Loucy (cell line): ENCODE measurements at regions not wholly inside any gene's neighbourhood (a gene's known extent, or its start where the extent isn't known, plus 50 kb on each side); places are given as distances from the start of the nearest gene placed in this dataset.

ENCODE experiments used
- H2AFZ ChIP-seq: fragments of 200-600 bp; sonication (generic); 2 replicates; pipeline ENCODE4 v1.6.0; 2016; ENCODE audit warnings: antibody characterized with exemption, mild to moderate bottlenecking, low read length, moderate library complexity
- H3F3A ChIP-seq: fragments of 200-600 bp; 2 replicates; pipeline ENCODE4 v1.6.0; 2016; ENCODE audit warnings: antibody characterized with exemption, low read depth, mild to moderate bottlenecking
- H3K27me3 ChIP-seq: fragments of 200-600 bp; sonication (generic); 2 replicates; pipeline ENCODE4 v1.6.1; 2014; ENCODE audit warnings: low read length, mild to moderate bottlenecking; ENCODE audit not compliant: insufficient read depth, poor library complexity, severe bottlenecking
- H3K36me3 ChIP-seq: fragments of 200-600 bp; sonication (generic); 2 replicates; pipeline ENCODE4 v1.6.1; 2016; ENCODE audit warnings: low read length; ENCODE audit not compliant: insufficient read depth
- H3K4me1 ChIP-seq: fragments of 200-600 bp; sonication (generic); 2 replicates; pipeline ENCODE4 v1.5.1; 2014; ENCODE audit warnings: low read length, mild to moderate bottlenecking; ENCODE audit not compliant: insufficient read depth, poor library complexity, severe bottlenecking
- H3K4me2 ChIP-seq: fragments of 200-600 bp; sonication (generic); 2 replicates; pipeline ENCODE4 v1.6.0; 2014; ENCODE audit warnings: antibody characterized with exemption, low read length, low read depth, mild to moderate bottlenecking; ENCODE audit not compliant: poor library complexity, severe bottlenecking
- H3K4me3 ChIP-seq: fragments of 200-600 bp; sonication (generic); 2 replicates; pipeline ENCODE4 v1.5.1; 2014; ENCODE audit warnings: low read length, mild to moderate bottlenecking, mixed read lengths; ENCODE audit not compliant: poor library complexity, severe bottlenecking
- H3K79me2 ChIP-seq: fragments of 200-600 bp; sonication (generic); 2 replicates; pipeline ENCODE4 v1.6.1; 2014; ENCODE audit warnings: low read length; ENCODE audit not compliant: insufficient read depth
- H3K9ac ChIP-seq: fragments of 200-600 bp; sonication (generic); 2 replicates; pipeline ENCODE4 v1.6.0; 2014; ENCODE audit warnings: mild to moderate bottlenecking, low read depth, low read length, moderate library complexity; ENCODE audit not compliant: poor library complexity, severe bottlenecking
- H3K9me2 ChIP-seq: fragments of 200-600 bp; sonication (generic); replicated peaks from 2 replicates; pipeline ENCODE4 v1.6.1; 2016; ENCODE audit warnings: low read depth, low read length, mixed read lengths
- H3K9me3 ChIP-seq: fragments of 200-600 bp; sonication (generic); 2 replicates; pipeline ENCODE4 v1.6.1; 2014; ENCODE audit warnings: mild to moderate bottlenecking, antibody characterized with exemption, low read length, low read depth; ENCODE audit not compliant: insufficient read depth
- H4K20me1 ChIP-seq: fragments of 200-600 bp; sonication (generic); 2 replicates; pipeline ENCODE4 v1.6.0; 2014; ENCODE audit warnings: antibody characterized with exemption, low read length, mild to moderate bottlenecking; ENCODE audit not compliant: insufficient read depth, poor library complexity, severe bottlenecking
- EZH2phosphoT487 ChIP-seq: fragments of 200-600 bp; IDR thresholded peaks from 2 replicates; pipeline ENCODE4 v1.6.1; 2018; ENCODE audit warnings: antibody characterized with exemption, mild to moderate bottlenecking, moderate library complexity, borderline replicate concordance
- TF ChIP-seq, protein P1 (sequence below): fragments of 200-600 bp; sonication (generic); conservative IDR thresholded peaks from 2 replicates; pipeline ENCODE4 v1.5.1; 2014; ENCODE audit warnings: mild to moderate bottlenecking, antibody characterized with exemption, low read length

DNA sequence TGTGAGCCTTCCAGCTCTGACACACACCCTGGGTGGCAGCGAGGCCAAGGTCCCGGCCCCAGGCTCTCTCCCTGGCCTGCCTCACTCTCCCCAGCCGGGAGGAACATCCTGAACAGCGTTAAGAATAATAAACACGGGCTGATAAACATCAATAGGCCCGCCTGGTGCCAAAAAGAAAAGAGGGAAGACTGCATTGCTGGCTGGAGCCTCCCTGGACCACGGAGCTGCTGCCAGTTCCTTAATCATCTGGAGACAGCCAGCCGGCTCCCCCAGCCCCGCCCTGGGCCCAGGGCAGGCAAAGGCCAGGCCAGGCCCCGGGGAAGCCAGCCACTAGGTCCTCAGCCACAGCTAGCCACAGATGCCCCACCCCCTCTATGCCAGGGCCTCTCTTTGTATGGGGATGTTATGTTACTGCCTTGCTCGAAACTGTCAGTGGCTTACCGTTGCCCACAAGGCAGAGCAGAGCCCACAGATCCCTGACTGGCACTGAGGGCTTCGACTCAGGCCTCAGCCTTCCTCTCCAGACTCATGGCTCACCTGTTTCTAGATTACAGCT, 293.7 kb downstream of the DYSF start:
- H2AFZ ChIP-seq = no peak overlapping the region; the same call in 1 of the 2 replicates
- no peaks in the 10 kb centered on the region for H3K4me1 ChIP-seq
- TF ChIP-seq, protein P1, sequence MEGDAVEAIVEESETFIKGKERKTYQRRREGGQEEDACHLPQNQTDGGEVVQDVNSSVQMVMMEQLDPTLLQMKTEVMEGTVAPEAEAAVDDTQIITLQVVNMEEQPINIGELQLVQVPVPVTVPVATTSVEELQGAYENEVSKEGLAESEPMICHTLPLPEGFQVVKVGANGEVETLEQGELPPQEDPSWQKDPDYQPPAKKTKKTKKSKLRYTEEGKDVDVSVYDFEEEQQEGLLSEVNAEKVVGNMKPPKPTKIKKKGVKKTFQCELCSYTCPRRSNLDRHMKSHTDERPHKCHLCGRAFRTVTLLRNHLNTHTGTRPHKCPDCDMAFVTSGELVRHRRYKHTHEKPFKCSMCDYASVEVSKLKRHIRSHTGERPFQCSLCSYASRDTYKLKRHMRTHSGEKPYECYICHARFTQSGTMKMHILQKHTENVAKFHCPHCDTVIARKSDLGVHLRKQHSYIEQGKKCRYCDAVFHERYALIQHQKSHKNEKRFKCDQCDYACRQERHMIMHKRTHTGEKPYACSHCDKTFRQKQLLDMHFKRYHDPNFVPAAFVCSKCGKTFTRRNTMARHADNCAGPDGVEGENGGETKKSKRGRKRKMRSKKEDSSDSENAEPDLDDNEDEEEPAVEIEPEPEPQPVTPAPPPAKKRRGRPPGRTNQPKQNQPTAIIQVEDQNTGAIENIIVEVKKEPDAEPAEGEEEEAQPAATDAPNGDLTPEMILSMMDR = no peak
- TF ChIP-seq EZH2phosphoT487 = no peak
- H3K9me2 ChIP-seq = no peaks in the 10 kb centered on the region
- no peaks in the 10 kb centered on the region for H4K20me1 ChIP-seq
- no peak overlapping the region for H3K4me3 ChIP-seq
- no peaks in the 10 kb centered on the region for H3K36me3 ChIP-seq
- H3K9me3 ChIP-seq = peaks cover 3% of the 10 kb centered on the region; the same call in 1 of the 2 replicates
- H3K9ac ChIP-seq = no peak overlapping the region
- no peaks in the 10 kb centered on the region for H3K27me3 ChIP-seq
- no peak overlapping the region for H3K4me2 ChIP-seq
- no peaks in the 10 kb centered on the region for H3F3A ChIP-seq
- no peaks in the 10 kb centered on the region for H3K79me2 ChIP-seq

DNA sequence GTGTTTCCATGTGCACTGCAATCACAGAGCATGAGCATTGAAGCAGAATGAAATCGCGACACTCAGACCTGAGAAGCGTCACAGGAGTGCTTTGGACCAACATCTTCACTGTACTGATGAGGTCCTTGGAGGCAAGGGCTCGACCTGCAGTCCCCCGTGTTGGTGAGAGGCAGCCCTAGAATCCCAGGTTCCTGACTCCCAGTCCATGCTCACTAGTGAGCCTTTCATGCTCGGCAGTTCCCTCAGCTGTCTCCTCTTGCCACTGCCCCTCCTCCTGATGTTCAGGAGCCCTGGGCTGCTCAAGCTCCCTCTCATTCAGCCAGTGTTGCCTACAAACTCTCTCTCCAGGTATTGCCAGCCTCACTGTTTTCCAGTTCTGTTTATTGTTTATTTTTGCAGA, 291.4 kb downstream of the DYSF start:
- no peaks in the 10 kb centered on the region for H3K4me1 ChIP-seq
- no peaks in the 10 kb centered on the region for H4K20me1 ChIP-seq
- no peaks in the 10 kb centered on the region for H3K9me2 ChIP-seq
- no peaks in the 10 kb centered on the region for H3K79me2 ChIP-seq
- H3K27me3 ChIP-seq = no peaks in the 10 kb centered on the region
- H3K9me3 ChIP-seq = no peaks in the 10 kb centered on the region
- H3F3A ChIP-seq = no peaks in the 10 kb centered on the region
- H3K4me3 ChIP-seq = no peak overlapping the region
- no peaks in the 10 kb centered on the region for H3K36me3 ChIP-seq
- TF ChIP-seq, protein P1 = no peak
- no peak for TF ChIP-seq EZH2phosphoT487
- H3K9ac ChIP-seq = no peak overlapping the region
- no peak overlapping the region for H3K4me2 ChIP-seq
- no peak overlapping the region for H2AFZ ChIP-seq

- Histone ChIP-seq H3F3A (no peaks in the 10 kb centered on the region), H4K20me1 (no peaks in the 10 kb centered on the region), H3K9ac (no peak overlapping the region), H3K27me3 (no peaks in the 10 kb centered on the region), H2AFZ (no peak overlapping the region), H3K36me3 (no peaks in the 10 kb centered on the region), H3K4me1 (no peaks in the 10 kb centered on the region), H3K79me2 (no peaks in the 10 kb centered on the region), H3K4me2 (no peak overlapping the region), H3K9me2 (no peaks in the 10 kb centered on the region), H3K4me3 (no peak overlapping the region), H3K9me3 (no peaks in the 10 kb centered on the region)
- no peak for TF ChIP-seq EZH2phosphoT487
- TF ChIP-seq, protein P1 = no peak
These were observed 290.8 kb downstream of the DYSF start for GRCh38 chr2:71743995-71744675.
